HL-60 (cell line): ENCODE measurements at regions not wholly inside any gene's neighbourhood (a gene's known extent, or its start where the extent isn't known, plus 50 kb on each side); places are given as distances from the start of the nearest gene placed in this dataset.

Source experiments
- POLR2AphosphoS5 ChIP-seq: IDR thresholded peaks from 2 replicates; pipeline ENCODE4 v1.6.1; 2012; ENCODE audit warnings: low read depth
- TF ChIP-seq, protein P1 (sequence below): IDR thresholded peaks from one replicate; pipeline ENCODE4 v1.5.1; 2011; ENCODE audit warnings: low read length, control low read depth, inconsistent platforms; ENCODE audit not compliant: insufficient read depth

DNA sequence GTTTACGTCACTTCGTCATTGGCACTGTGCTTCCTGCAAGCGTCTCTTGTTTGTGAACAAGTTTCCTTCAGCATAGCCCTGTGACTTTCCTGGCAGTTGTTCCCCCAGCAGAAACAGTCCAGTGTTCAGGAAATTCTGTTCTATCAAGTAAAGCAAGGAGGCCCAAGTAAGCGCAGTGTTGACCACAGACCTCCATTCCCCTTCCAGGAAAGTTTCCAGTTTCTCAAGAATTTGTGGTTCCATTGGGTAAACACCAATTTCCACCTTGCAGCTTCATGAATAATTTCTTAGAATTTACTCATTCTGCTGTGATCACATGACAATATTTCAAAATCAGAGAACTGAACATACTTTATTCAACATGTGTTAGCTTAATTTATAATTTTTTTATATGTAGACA is 88.5 kb upstream of the ETV3 start:
- TF ChIP-seq, protein P1, sequence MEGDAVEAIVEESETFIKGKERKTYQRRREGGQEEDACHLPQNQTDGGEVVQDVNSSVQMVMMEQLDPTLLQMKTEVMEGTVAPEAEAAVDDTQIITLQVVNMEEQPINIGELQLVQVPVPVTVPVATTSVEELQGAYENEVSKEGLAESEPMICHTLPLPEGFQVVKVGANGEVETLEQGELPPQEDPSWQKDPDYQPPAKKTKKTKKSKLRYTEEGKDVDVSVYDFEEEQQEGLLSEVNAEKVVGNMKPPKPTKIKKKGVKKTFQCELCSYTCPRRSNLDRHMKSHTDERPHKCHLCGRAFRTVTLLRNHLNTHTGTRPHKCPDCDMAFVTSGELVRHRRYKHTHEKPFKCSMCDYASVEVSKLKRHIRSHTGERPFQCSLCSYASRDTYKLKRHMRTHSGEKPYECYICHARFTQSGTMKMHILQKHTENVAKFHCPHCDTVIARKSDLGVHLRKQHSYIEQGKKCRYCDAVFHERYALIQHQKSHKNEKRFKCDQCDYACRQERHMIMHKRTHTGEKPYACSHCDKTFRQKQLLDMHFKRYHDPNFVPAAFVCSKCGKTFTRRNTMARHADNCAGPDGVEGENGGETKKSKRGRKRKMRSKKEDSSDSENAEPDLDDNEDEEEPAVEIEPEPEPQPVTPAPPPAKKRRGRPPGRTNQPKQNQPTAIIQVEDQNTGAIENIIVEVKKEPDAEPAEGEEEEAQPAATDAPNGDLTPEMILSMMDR, result no peak
- TF ChIP-seq POLR2AphosphoS5, result no peak
